CD8-positive, alpha-beta memory T cell (primary cell): ENCODE measurements at regions not wholly inside any gene's neighbourhood (a gene's known extent, or its start where the extent isn't known, plus 50 kb on each side); places are given as distances from the start of the nearest gene placed in this dataset.

Experiments used
- CTCF ChIA-PET: fragments of 350-600 bp; sonication (Branson Sonifier 250); formaldehyde crosslinking; loops from one replicate; lab custom pipeline; 2021; ENCODE audit warnings: antibody characterized with exemption; lab: Charles Lee
- POLR2A ChIA-PET: fragments of 350-600 bp; sonication (Branson Sonifier 250); formaldehyde crosslinking; loops from one replicate; lab custom pipeline; 2021; ENCODE audit warnings: antibody characterized with exemption; lab: Charles Lee
- DNase-seq, 5 donors: peaks; one replicate each; pipeline versions ENCODE4 v3.0.0 to v3.0.0-alpha.2; 2020 to 2022; ENCODE audit warnings: mixed read lengths in 1 of 5
- H3K27ac ChIP-seq: one replicate; pipeline ENCODE4 v1.7.0; 2013; ENCODE audit warnings: low read depth, mild to moderate bottlenecking, low read length, moderate library complexity
- H3K27me3 ChIP-seq: 2 replicates; pipeline ENCODE4 v1.7.0; 2013; ENCODE audit warnings: low read length, mild to moderate bottlenecking; ENCODE audit not compliant: insufficient read depth, poor library complexity, severe bottlenecking
- H3K36me3 ChIP-seq: 2 replicates; pipeline ENCODE4 v1.7.0; 2013; ENCODE audit warnings: mild to moderate bottlenecking, low read length, moderate library complexity; ENCODE audit not compliant: insufficient read depth
- H3K4me1 ChIP-seq: 2 replicates; pipeline ENCODE4 v1.7.0; 2013; ENCODE audit warnings: mild to moderate bottlenecking, low read length, moderate library complexity; ENCODE audit not compliant: insufficient read depth
- H3K4me3 ChIP-seq: 2 replicates; pipeline ENCODE4 v1.7.0; 2013; ENCODE audit warnings: mild to moderate bottlenecking, low read length
- H3K9me3 ChIP-seq: 2 replicates; pipeline ENCODE4 v1.7.0; 2013; ENCODE audit warnings: mild to moderate bottlenecking, low read length
- H3K27ac Mint-ChIP-seq, 8 donors: one replicate each; pipeline ENCODE4 v1.8.0; 2020 to 2021; ENCODE audit warnings: mixed read lengths in 8 of 8, mild to moderate bottlenecking in 6 of 8, inconsistent platforms in 3 of 8, moderate library complexity in 3 of 8
- H3K27me3 Mint-ChIP-seq, 2 donors: one replicate each; pipeline ENCODE4 v1.8.0; 2020 to 2021; ENCODE audit warnings: mixed read lengths in 2 of 2, mild to moderate bottlenecking in 1 of 2, moderate library complexity in 1 of 2
- H3K36me3 Mint-ChIP-seq, 3 donors: one replicate each; pipeline ENCODE4 v1.8.0; 2020 to 2021; ENCODE audit warnings: mixed read lengths in 3 of 3, inconsistent platforms in 1 of 3, mild to moderate bottlenecking in 1 of 3
- H3K4me1 Mint-ChIP-seq, 3 donors: one replicate each; pipeline ENCODE4 v1.8.0; 2020 to 2021; ENCODE audit warnings: mixed read lengths in 3 of 3, inconsistent platforms in 1 of 3, mild to moderate bottlenecking in 1 of 3
- H3K4me3 Mint-ChIP-seq, 7 donors: one replicate each; pipeline ENCODE4 v1.8.0; 2020 to 2021; ENCODE audit warnings: mixed read lengths in 7 of 7, mild to moderate bottlenecking in 6 of 7, moderate library complexity in 4 of 7, inconsistent platforms in 2 of 7
- H3K9me3 Mint-ChIP-seq, 5 donors: one replicate each; pipeline ENCODE4 v1.8.0; 2020 to 2022; ENCODE audit warnings: mixed read lengths in 5 of 5, mild to moderate bottlenecking in 3 of 5, moderate library complexity in 2 of 5, inconsistent platforms in 1 of 5

DNA sequence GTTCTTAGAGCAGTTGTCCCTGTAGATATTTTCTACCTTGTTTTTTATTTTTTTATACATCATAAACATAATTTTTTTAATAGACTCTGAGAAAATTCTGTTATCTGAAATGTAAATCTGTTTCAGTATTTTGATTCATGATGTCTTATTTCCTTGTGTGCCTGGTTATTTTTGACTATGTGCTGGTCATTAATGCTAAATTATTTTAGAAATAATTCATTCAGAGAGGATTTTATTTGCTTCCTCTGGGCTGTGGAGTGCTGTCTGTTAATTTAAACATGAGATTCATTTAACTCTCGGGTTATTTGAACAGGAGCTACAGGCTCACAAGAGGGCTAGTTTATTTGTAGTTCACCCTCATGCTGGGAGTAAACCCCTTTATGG lies 124.3 kb upstream of the PITX1 start:
- Mint-ChIP-seq H3K4me3 (no peak overlapping the region), H3K27ac (no peak overlapping the region), H3K27me3 (peaks cover 1 to 19% of the 10 kb centered on the region in 2 donors), H3K36me3 (peaks cover 0 to 2% (median 0%) of the 10 kb centered on the region in 3 donors), H3K9me3 (peaks cover 18 to 22% (median 20%) of the 10 kb centered on the region in 5 donors), H3K4me1 (no peaks in the 10 kb centered on the region)
- ChIA-PET CTCF (no interaction called here), POLR2A (no interaction called here)
- H3K27me3 ChIP-seq: no peaks in the 10 kb centered on the region
- DNase-seq: no peak
- H3K9me3 ChIP-seq: no peaks in the 10 kb centered on the region
- no peak overlapping the region for H3K27ac ChIP-seq
- no peaks in the 10 kb centered on the region for H3K4me1 ChIP-seq
- H3K4me3 ChIP-seq: no peak overlapping the region
- no peaks in the 10 kb centered on the region for H3K36me3 ChIP-seq

DNA sequence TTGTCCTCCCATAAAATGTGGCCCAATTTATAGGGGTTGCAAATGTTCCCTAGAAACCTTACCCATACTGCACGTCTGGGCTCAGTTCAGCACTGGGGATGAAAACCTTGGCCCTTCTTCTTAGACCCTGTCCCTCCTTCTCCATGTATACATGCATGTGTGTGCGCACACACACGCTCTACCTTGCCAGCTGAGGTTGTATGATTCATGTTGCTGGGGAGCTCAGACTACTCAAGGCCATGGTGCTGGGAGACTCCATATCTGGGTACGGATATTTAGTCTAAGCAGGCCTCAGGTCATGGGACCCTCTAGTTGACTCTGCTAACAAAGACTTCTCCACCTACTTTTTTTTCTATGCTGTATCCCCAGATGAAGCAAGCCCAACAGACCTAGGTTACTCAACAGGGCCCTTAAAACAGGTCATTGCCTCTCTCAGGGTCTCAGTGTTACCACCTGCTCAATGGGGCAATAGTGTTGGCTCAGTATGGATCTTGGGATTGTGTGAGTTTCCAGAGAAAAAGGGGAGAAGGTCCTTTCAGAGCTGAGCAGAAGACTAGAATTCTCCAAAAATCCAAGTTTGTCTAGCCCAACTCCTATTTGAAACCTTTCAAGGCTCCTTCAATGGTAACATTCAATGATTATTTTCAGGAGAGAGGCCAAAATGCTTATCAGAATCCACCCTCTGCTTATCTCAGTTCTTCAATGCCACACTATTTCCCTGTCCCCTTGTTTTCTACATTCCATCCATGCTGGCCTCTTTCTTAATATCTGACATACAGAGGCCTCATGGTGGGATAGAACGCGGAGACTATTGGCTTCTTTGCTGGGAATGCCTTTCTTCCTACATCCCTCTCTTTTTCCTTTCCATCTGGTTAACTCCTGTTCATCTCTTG lies 123.6 kb upstream of the PITX1 start:
- POLR2A ChIA-PET: no interaction called here
- H3K36me3 ChIP-seq: no peaks in the 10 kb centered on the region
- Mint-ChIP-seq H3K9me3 (peaks cover 18 to 22% (median 20%) of the 10 kb centered on the region in 5 donors), H3K27me3 (peaks cover 1 to 21% of the 10 kb centered on the region in 2 donors), H3K4me3 (no peak overlapping the region), H3K36me3 (peaks cover 0 to 2% (median 0%) of the 10 kb centered on the region in 3 donors), H3K4me1 (no peaks in the 10 kb centered on the region), H3K27ac (no peak overlapping the region)
- no peak overlapping the region for H3K4me3 ChIP-seq
- H3K27me3 ChIP-seq: no peaks in the 10 kb centered on the region
- no peak overlapping the region for H3K27ac ChIP-seq
- no peaks in the 10 kb centered on the region for H3K4me1 ChIP-seq
- no peaks in the 10 kb centered on the region for H3K9me3 ChIP-seq
- no peak for DNase-seq
- CTCF ChIA-PET: no interaction called here

DNA sequence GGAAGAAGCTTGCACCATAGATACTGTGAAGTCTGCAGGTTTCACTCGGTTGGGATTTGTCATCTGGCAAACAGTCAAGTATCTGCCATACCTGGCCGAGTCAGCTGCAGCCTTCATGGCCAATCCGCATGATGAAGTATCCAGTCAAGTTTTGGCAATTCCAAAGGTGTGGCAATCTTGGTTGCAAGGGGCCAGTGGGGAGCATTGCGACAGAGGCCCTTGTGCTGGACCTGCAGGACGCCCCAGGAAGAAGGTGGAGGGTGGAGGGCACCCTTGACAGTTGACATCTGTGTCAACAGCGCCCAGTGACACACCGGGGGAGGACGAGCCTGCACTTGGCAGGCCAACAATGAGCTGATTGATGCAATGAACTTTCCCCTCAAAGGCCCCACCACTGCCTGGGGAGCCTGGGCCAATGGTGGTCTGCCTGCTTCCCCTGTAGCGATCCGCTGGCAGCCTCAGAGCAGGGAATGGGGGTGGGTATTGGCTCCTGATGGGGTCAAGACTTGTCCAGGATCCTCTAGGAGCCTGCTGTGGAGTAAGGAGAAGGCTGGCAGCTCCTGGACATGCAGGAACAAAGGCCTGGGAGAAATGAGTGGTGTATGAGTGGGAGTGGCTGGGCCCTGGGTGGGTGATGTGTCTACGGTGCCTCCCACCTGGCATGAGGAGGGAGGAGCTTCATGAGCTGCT lies 122.8 kb upstream of the PITX1 start:
- no peaks in the 10 kb centered on the region for H3K4me1 ChIP-seq
- DNase-seq: no peak
- H3K27ac ChIP-seq: no peak overlapping the region
- ChIA-PET CTCF (no interaction called here), POLR2A (no interaction called here)
- H3K4me1 Mint-ChIP-seq: no peaks in the 10 kb centered on the region
- no peaks in the 10 kb centered on the region for H3K27me3 ChIP-seq
- no peak overlapping the region for H3K4me3 Mint-ChIP-seq
- H3K36me3 ChIP-seq: no peaks in the 10 kb centered on the region
- H3K4me3 ChIP-seq: no peak overlapping the region
- peaks cover 1 to 26% of the 10 kb centered on the region in 2 donors for H3K27me3 Mint-ChIP-seq
- no peaks in the 10 kb centered on the region for H3K9me3 ChIP-seq
- peaks cover 0 to 2% (median 0%) of the 10 kb centered on the region in 3 donors for H3K36me3 Mint-ChIP-seq
- H3K27ac Mint-ChIP-seq: no peak overlapping the region
- H3K9me3 Mint-ChIP-seq: peaks cover 18 to 24% (median 20%) of the 10 kb centered on the region in 5 donors

DNA sequence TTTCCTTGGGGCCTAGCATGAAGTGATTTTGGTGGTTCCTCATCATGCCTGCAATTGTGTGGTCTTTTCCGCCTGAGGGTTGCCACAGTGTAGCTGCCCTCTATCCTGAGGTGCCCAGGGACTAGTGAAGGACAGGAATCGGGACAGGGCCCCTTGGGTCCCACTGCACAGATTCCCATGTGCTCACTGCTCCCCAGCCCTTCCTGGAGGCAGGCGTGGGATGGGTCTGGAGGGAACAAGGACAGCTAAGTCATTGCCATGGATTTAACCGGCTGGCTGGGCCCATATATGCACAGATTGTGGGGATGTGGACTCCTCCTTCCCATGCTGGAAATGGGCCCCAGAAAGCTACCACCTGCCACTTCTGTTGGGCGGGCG lies 122.3 kb upstream of the PITX1 start:
- H3K9me3 ChIP-seq: no peaks in the 10 kb centered on the region
- H3K4me3 Mint-ChIP-seq: no peak overlapping the region
- no peaks in the 10 kb centered on the region for H3K36me3 ChIP-seq
- no peaks in the 10 kb centered on the region for H3K4me1 ChIP-seq
- H3K4me3 ChIP-seq: no peak overlapping the region
- peaks cover 1 to 29% of the 10 kb centered on the region in 2 donors for H3K27me3 Mint-ChIP-seq
- no peaks in the 10 kb centered on the region for H3K27me3 ChIP-seq
- no peak overlapping the region for H3K27ac ChIP-seq
- peaks cover 0 to 2% (median 0%) of the 10 kb centered on the region in 3 donors for H3K36me3 Mint-ChIP-seq
- POLR2A ChIA-PET: no interaction called here
- peaks cover 18 to 24% (median 20%) of the 10 kb centered on the region in 5 donors for H3K9me3 Mint-ChIP-seq
- no peak for DNase-seq
- no peak overlapping the region for H3K27ac Mint-ChIP-seq
- CTCF ChIA-PET: no interaction called here
- H3K4me1 Mint-ChIP-seq: no peaks in the 10 kb centered on the region

DNA sequence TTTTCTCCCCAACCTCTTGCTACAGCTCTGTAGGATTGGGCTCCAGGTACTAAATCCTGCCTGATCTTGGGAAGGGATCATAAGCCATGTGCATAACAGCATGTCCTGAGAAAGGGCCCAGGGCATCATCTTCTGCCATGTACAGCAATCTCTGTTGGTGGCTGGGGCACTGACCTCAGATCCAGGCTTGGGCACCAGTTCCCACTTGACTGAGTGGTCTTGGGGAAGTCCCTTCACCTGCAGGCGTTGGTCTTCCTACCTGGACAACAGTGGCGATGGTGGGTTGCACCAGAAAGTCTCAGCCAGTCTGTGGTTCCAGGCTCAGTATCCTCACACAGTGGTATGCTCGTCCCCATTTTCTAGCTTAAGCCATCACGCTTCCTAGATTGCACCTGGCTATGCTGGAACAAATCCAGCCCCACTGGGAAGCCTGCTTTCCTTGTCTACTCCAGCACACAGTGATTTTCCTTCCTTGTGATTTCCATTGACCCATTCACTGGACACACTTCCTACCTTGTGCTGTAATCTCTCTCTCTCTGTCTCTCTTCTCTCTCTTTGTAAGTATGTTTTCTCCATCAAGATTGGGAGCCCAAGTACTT lies 121.7 kb upstream of the PITX1 start:
- peaks cover 0 to 2% (median 0%) of the 10 kb centered on the region in 3 donors for H3K36me3 Mint-ChIP-seq

DNA sequence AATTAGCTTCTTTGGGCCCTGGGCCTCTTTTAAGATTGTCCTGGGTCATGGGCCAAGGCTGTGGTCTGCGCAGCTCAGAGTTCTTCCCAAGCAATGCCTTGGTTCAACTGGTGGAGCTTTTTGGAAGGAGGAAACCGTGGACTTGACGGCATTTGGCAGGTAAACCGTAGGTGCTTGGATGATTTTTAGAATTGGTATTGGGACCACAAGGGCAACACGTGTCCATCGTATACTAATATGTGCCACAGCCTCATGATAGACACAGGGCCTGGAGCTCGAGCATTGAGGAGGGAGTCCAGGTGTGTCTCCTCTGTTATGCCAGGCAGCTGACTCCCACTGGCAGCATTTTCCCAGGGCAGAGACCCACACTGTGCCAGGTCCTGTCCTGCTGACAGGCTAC lies 120.9 kb upstream of the PITX1 start:
- no peak for DNase-seq
- Mint-ChIP-seq H3K9me3 (peaks cover 13 to 19% (median 18%) of the 10 kb centered on the region in 5 donors), H3K36me3 (peaks cover 0 to 2% (median 0%) of the 10 kb centered on the region in 3 donors), H3K27me3 (peaks cover 4 to 25% of the 10 kb centered on the region in 2 donors), H3K4me3 (no peak overlapping the region), H3K27ac (no peak overlapping the region), H3K4me1 (no peaks in the 10 kb centered on the region)
- CTCF ChIA-PET: no interaction called here
- H3K36me3 ChIP-seq: no peaks in the 10 kb centered on the region
- H3K4me1 ChIP-seq: no peaks in the 10 kb centered on the region
- POLR2A ChIA-PET: no interaction called here
- no peaks in the 10 kb centered on the region for H3K27me3 ChIP-seq
- H3K27ac ChIP-seq: no peak overlapping the region
- no peak overlapping the region for H3K4me3 ChIP-seq
- H3K9me3 ChIP-seq: no peaks in the 10 kb centered on the region

More for the DNA sequence above, 121.7 kb upstream of the PITX1 start:
- no peak overlapping the region for H3K4me3 Mint-ChIP-seq
- no peaks in the 10 kb centered on the region for H3K4me1 Mint-ChIP-seq
- ChIA-PET POLR2A (no interaction called here), CTCF (no interaction called here)
- Histone ChIP-seq H3K9me3 (no peaks in the 10 kb centered on the region), H3K36me3 (no peaks in the 10 kb centered on the region), H3K27ac (no peak overlapping the region), H3K4me1 (no peaks in the 10 kb centered on the region), H3K27me3 (no peaks in the 10 kb centered on the region), H3K4me3 (no peak overlapping the region)
- H3K9me3 Mint-ChIP-seq: peaks cover 18 to 24% (median 20%) of the 10 kb centered on the region in 5 donors
- no peak overlapping the region for H3K27ac Mint-ChIP-seq
- peaks cover 3 to 25% of the 10 kb centered on the region in 2 donors for H3K27me3 Mint-ChIP-seq
- no peak for DNase-seq

DNA sequence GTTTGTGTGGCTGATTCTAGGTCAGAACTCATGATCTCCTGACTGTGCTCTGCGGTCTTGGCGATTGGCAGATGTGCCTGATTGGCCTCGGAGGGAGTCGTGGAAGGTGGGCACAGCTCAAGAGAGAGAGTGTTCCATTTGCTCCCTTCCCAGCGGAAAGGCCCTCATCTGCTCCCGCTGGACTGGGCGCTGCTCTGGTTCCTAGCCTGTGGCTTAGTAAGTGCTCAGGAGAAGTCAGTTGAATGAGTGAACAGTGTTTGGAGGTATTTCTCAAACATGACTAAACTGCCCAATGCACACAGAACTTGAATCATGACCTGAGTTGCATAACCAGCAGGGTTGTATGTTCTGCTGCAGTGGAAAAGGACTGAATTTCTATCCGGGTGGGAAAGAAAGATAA lies 120.2 kb upstream of the PITX1 start:
- Histone ChIP-seq H3K9me3 (no peaks in the 10 kb centered on the region), H3K4me1 (no peaks in the 10 kb centered on the region), H3K27ac (no peak overlapping the region), H3K36me3 (no peaks in the 10 kb centered on the region), H3K27me3 (no peaks in the 10 kb centered on the region), H3K4me3 (no peak overlapping the region)
- no peaks in the 10 kb centered on the region for H3K4me1 Mint-ChIP-seq
- DNase-seq: no peak
- H3K36me3 Mint-ChIP-seq: peaks cover 0 to 2% (median 0%) of the 10 kb centered on the region in 3 donors
- H3K27ac Mint-ChIP-seq: no peak overlapping the region
- peaks cover 11 to 17% (median 16%) of the 10 kb centered on the region in 5 donors for H3K9me3 Mint-ChIP-seq
- ChIA-PET POLR2A (no interaction called here), CTCF (no interaction called here)
- no peak overlapping the region for H3K4me3 Mint-ChIP-seq
- H3K27me3 Mint-ChIP-seq: peaks cover 4 to 21% of the 10 kb centered on the region in 2 donors

DNA sequence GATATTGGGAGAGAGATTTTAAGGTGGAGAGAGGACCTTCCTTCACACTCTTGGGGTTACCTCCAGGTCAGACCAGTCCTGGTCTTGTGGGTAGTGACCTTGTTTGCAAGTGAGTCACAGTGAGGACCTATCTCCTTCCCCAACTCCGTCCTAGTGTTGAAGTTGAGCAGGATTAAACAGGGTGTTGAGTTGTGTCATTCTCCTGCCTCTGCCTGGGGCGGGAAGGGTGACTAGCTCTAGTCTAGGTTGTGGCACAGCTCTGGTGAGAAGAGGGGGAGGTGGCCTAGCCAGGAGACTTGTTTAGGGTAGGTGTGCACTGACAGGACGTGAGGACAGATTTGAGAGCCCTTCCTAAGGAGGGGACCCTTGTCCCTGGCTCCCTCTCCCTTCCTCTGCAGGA lies 119.6 kb upstream of the PITX1 start:
- H3K36me3 Mint-ChIP-seq: peaks cover 0 to 2% (median 0%) of the 10 kb centered on the region in 3 donors
- ChIA-PET CTCF (no interaction called here), POLR2A (no interaction called here)
- H3K27ac Mint-ChIP-seq: no peak overlapping the region
- peaks cover 6 to 12% (median 11%) of the 10 kb centered on the region in 5 donors for H3K9me3 Mint-ChIP-seq
- peaks cover 4 to 25% of the 10 kb centered on the region in 2 donors for H3K27me3 Mint-ChIP-seq
- Histone ChIP-seq H3K36me3 (no peaks in the 10 kb centered on the region), H3K27me3 (no peaks in the 10 kb centered on the region), H3K27ac (no peak overlapping the region), H3K4me1 (no peaks in the 10 kb centered on the region), H3K9me3 (no peaks in the 10 kb centered on the region), H3K4me3 (no peak overlapping the region)
- peak overlapping the region in 1 of 7 donors; percentile 57 for H3K4me3 Mint-ChIP-seq
- no peak for DNase-seq
- no peaks in the 10 kb centered on the region for H3K4me1 Mint-ChIP-seq
